WTC11 (cell line): ENCODE measurements at regions not wholly inside any gene's neighbourhood (a gene's known extent, or its start where the extent isn't known, plus 50 kb on each side); places are given as distances from the start of the nearest gene placed in this dataset.

Source experiments
- ATAC-seq: fragments of 200-7000 bp; cut with Tn5 transposase; 2 replicates; pipeline ENCODE4 v1.10.0; 2021; ENCODE audit warnings: mild to moderate bottlenecking, moderate library complexity
- CTCF ChIA-PET: fragments of 300-600 bp; sonication (Branson Sonifier 250); formaldehyde crosslinking; loops from one replicate; lab custom pipeline; 2021; ENCODE audit warnings: antibody characterized with exemption; lab: Charles Lee
- POLR2A ChIA-PET: fragments of 350-600 bp; sonication (Branson Sonifier 250); formaldehyde crosslinking; loops from one replicate; lab custom pipeline; 2021; ENCODE audit warnings: antibody characterized with exemption; lab: Charles Lee
- DNase-seq: peaks from one replicate; pipeline ENCODE4 v3.0.0; 2021; ENCODE audit warnings: low spot score
- H3K27ac Mint-ChIP-seq: 2 replicates; pipeline ENCODE4 v1.8.0; 2021; ENCODE audit warnings: mixed read lengths
- H3K27me3 Mint-ChIP-seq: 2 replicates; pipeline ENCODE4 v1.8.0; 2021; ENCODE audit warnings: low read depth, mild to moderate bottlenecking, moderate library complexity, mixed read lengths
- H3K36me3 Mint-ChIP-seq: 2 replicates; pipeline ENCODE4 v1.8.0; 2021; ENCODE audit warnings: mixed read lengths
- H3K4me1 Mint-ChIP-seq: 2 replicates; pipeline ENCODE4 v1.8.0; 2022; ENCODE audit warnings: mixed read lengths
- H3K4me3 Mint-ChIP-seq: 2 replicates; pipeline ENCODE4 v1.8.0; 2021; ENCODE audit warnings: mild to moderate bottlenecking, moderate library complexity, mixed read lengths
- H3K9me3 Mint-ChIP-seq: 2 replicates; pipeline ENCODE4 v1.8.0; 2021; ENCODE audit warnings: mixed read lengths
- ARID4B ChIP-seq: sonication (generic); formaldehyde crosslinking; IDR thresholded peaks from 2 replicates; pipeline ENCODE4 v1.8.0; 2023; ENCODE audit warnings: missing genetic modification reagents, mild to moderate bottlenecking, borderline replicate concordance
- CREB1 ChIP-seq: sonication (generic); formaldehyde crosslinking; IDR thresholded peaks from 2 replicates; pipeline ENCODE4 v1.8.0; 2023; ENCODE audit warnings: mild to moderate bottlenecking, missing genetic modification reagents
- E2F5 ChIP-seq: sonication (generic); formaldehyde crosslinking; IDR thresholded peaks from 2 replicates; pipeline ENCODE4 v1.8.1; 2022; ENCODE audit warnings: mild to moderate bottlenecking, moderate library complexity, missing genetic modification reagents
- ETV6 ChIP-seq: sonication (generic); formaldehyde crosslinking; IDR thresholded peaks from 2 replicates; pipeline ENCODE4 v1.8.1; 2022; ENCODE audit warnings: mild to moderate bottlenecking, missing genetic modification reagents
- GTF2I ChIP-seq: fragments of 250-450 bp; sonication (Bioruptor Pico); conservative IDR thresholded peaks from 2 replicates; pipeline ENCODE4 v1.4.0; 2021; ENCODE audit warnings: mild to moderate bottlenecking
- KAT7 ChIP-seq: sonication (generic); formaldehyde crosslinking; IDR thresholded peaks from 2 replicates; pipeline ENCODE4 v1.8.1; 2023; ENCODE audit warnings: missing genetic modification reagents, mild to moderate bottlenecking, borderline replicate concordance
- PREB ChIP-seq: sonication (generic); formaldehyde crosslinking; IDR thresholded peaks from 2 replicates; pipeline ENCODE4 v1.8.1; 2022; ENCODE audit warnings: mild to moderate bottlenecking, missing genetic modification reagents, moderate library complexity, borderline replicate concordance
- PRRX2 ChIP-seq: fragments of 250-450 bp; sonication (Bioruptor Pico); IDR thresholded peaks from 2 replicates; pipeline ENCODE4 v1.8.0; 2021; ENCODE audit warnings: mild to moderate bottlenecking
- SOX15 ChIP-seq: fragments of 250-450 bp; sonication (Bioruptor Pico); IDR thresholded peaks from 2 replicates; pipeline ENCODE4 v1.9.0; 2021; ENCODE audit warnings: mild to moderate bottlenecking
- ZBTB21 ChIP-seq: sonication (generic); formaldehyde crosslinking; IDR thresholded peaks from 2 replicates; pipeline ENCODE4 v1.8.1; 2023; ENCODE audit warnings: mild to moderate bottlenecking, missing genetic modification reagents, borderline replicate concordance
- ZNF121 ChIP-seq: sonication (generic); formaldehyde crosslinking; IDR thresholded peaks from 2 replicates; pipeline ENCODE4 v1.8.0; 2023; ENCODE audit warnings: missing genetic modification reagents
- ZNF219 ChIP-seq: sonication (generic); formaldehyde crosslinking; IDR thresholded peaks from 2 replicates; pipeline ENCODE4 v1.8.0; 2023; ENCODE audit warnings: missing genetic modification reagents, mild to moderate bottlenecking, borderline replicate concordance
- TF ChIP-seq, protein P1 (sequence below): sonication (generic); formaldehyde crosslinking; IDR thresholded peaks from 2 replicates; pipeline ENCODE4 v1.8.1; 2023; ENCODE audit warnings: mild to moderate bottlenecking, missing genetic modification reagents, moderate library complexity
- TF ChIP-seq, protein P2 (sequence below): fragments of 250-450 bp; sonication (Bioruptor Pico); IDR thresholded peaks from 2 replicates; pipeline ENCODE4 v1.9.0; 2021; ENCODE audit warnings: mild to moderate bottlenecking
- TF ChIP-seq, protein P3 (sequence below): sonication (generic); formaldehyde crosslinking; IDR thresholded peaks from 2 replicates; pipeline ENCODE4 v1.8.1; 2022; ENCODE audit warnings: low read depth, missing genetic modification reagents, borderline replicate concordance
- TF ChIP-seq, protein P4 (sequence below): fragments of 250-450 bp; sonication (Bioruptor Pico); IDR thresholded peaks from 2 replicates; pipeline ENCODE4 v1.9.0; 2021; ENCODE audit warnings: mild to moderate bottlenecking

- TF ChIP-seq E2F5 (CRISPR knock-in tag) (no peak), ARID4B (no peak), ZNF219 (CRISPR knock-in tag) (no peak), CREB1 (CRISPR knock-in tag) (no peak), GTF2I (CRISPR knock-in tag) (no peak), PRRX2 (no peak), ZNF121 (no peak), KAT7 (no peak), SOX15 (CRISPR knock-in tag) (no peak)
- TF ChIP-seq, protein P1, sequence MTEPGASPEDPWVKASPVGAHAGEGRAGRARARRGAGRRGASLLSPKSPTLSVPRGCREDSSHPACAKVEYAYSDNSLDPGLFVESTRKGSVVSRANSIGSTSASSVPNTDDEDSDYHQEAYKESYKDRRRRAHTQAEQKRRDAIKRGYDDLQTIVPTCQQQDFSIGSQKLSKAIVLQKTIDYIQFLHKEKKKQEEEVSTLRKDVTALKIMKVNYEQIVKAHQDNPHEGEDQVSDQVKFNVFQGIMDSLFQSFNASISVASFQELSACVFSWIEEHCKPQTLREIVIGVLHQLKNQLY (CRISPR knock-in tag): no peak
- TF ChIP-seq, protein P2, sequence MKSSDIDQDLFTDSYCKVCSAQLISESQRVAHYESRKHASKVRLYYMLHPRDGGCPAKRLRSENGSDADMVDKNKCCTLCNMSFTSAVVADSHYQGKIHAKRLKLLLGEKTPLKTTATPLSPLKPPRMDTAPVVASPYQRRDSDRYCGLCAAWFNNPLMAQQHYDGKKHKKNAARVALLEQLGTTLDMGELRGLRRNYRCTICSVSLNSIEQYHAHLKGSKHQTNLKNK: no peak
- TF ChIP-seq, protein P3, sequence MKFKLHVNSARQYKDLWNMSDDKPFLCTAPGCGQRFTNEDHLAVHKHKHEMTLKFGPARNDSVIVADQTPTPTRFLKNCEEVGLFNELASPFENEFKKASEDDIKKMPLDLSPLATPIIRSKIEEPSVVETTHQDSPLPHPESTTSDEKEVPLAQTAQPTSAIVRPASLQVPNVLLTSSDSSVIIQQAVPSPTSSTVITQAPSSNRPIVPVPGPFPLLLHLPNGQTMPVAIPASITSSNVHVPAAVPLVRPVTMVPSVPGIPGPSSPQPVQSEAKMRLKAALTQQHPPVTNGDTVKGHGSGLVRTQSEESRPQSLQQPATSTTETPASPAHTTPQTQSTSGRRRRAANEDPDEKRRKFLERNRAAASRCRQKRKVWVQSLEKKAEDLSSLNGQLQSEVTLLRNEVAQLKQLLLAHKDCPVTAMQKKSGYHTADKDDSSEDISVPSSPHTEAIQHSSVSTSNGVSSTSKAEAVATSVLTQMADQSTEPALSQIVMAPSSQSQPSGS: no peak
These were observed 820.6 kb upstream of the KCND2 start (continued) for GRCh38 chr7:119452401-119452800.

- Mint-ChIP-seq H3K4me1 (no peaks in the 10 kb centered on the region), H3K9me3 (no peaks in the 10 kb centered on the region), H3K4me3 (no peak overlapping the region), H3K27ac (no peak overlapping the region), H3K27me3 (no peaks in the 10 kb centered on the region), H3K36me3 (no peaks in the 10 kb centered on the region)
- no peak for TF ChIP-seq ETV6 (CRISPR knock-in tag)
- TF ChIP-seq, protein P2: no peak
- ChIA-PET CTCF (interaction anchor here (1.9 kb wide), 1 partner anchor 16 kb away, joined by 4 read pairs; no protein-coding TSS in a partner anchor), POLR2A (no interaction called here)
- DNase-seq: no peak
- ATAC-seq: no peak
These were observed 807.1 kb upstream of the KCND2 start for GRCh38 chr7:119465798-119466305.

DNA sequence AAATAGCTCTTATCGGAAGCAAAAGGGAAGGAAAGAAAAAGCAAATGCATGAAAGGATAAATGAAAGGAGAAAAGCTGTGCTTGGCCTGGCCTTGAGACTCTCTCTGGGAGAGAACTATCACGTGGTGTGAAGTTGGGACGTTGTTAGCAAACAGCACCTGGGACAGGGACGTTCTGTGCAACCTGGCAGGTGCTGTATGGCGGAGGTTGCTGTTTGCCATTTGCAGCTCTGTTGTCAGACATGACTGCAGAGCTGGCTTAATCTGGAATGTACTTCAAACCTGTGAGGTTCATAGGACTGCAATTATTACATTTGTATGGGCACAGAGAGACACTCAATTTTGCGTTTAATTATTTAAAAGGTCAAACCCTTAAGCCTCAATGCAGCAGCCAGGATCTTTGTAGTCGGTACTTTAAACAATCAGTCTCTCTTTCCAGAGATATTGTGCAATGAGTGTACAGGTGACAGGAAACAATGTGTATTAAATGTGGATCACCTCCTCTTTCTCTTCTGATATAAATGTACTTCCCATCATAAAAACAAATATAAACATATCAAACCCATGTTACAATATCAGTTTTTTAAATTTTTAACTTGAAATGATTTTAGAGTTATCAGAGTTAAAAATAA lies 800.5 kb upstream of the KCND2 start:
- peaks cover 6% of the 10 kb centered on the region for H3K4me1 Mint-ChIP-seq
- peak; percentile 88 for ATAC-seq
- H3K27ac Mint-ChIP-seq: no peak overlapping the region
- H3K36me3 Mint-ChIP-seq: no peaks in the 10 kb centered on the region
- DNase-seq: peak; percentile 23
- H3K27me3 Mint-ChIP-seq: no peaks in the 10 kb centered on the region
- ChIA-PET POLR2A (no interaction called here), CTCF (interaction anchor here (1.1 kb wide), 1 partner anchor 9 kb away, joined by 7 read pairs; no protein-coding TSS in a partner anchor)
- H3K9me3 Mint-ChIP-seq: no peaks in the 10 kb centered on the region
- H3K4me3 Mint-ChIP-seq: no peak overlapping the region
- no peak for TF ChIP-seq ZBTB21
- TF ChIP-seq, protein P4, sequence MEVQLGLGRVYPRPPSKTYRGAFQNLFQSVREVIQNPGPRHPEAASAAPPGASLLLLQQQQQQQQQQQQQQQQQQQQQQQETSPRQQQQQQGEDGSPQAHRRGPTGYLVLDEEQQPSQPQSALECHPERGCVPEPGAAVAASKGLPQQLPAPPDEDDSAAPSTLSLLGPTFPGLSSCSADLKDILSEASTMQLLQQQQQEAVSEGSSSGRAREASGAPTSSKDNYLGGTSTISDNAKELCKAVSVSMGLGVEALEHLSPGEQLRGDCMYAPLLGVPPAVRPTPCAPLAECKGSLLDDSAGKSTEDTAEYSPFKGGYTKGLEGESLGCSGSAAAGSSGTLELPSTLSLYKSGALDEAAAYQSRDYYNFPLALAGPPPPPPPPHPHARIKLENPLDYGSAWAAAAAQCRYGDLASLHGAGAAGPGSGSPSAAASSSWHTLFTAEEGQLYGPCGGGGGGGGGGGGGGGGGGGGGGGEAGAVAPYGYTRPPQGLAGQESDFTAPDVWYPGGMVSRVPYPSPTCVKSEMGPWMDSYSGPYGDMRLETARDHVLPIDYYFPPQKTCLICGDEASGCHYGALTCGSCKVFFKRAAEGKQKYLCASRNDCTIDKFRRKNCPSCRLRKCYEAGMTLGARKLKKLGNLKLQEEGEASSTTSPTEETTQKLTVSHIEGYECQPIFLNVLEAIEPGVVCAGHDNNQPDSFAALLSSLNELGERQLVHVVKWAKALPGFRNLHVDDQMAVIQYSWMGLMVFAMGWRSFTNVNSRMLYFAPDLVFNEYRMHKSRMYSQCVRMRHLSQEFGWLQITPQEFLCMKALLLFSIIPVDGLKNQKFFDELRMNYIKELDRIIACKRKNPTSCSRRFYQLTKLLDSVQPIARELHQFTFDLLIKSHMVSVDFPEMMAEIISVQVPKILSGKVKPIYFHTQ (CRISPR knock-in tag): no peak
- no peak for TF ChIP-seq PREB (CRISPR knock-in tag)
